ENCODE measurements at regions not wholly inside any gene's neighbourhood (a gene's known extent, or its start where the extent isn't known, plus 50 kb on each side); places are given as distances from the start of the nearest gene placed in this dataset.

DNA sequence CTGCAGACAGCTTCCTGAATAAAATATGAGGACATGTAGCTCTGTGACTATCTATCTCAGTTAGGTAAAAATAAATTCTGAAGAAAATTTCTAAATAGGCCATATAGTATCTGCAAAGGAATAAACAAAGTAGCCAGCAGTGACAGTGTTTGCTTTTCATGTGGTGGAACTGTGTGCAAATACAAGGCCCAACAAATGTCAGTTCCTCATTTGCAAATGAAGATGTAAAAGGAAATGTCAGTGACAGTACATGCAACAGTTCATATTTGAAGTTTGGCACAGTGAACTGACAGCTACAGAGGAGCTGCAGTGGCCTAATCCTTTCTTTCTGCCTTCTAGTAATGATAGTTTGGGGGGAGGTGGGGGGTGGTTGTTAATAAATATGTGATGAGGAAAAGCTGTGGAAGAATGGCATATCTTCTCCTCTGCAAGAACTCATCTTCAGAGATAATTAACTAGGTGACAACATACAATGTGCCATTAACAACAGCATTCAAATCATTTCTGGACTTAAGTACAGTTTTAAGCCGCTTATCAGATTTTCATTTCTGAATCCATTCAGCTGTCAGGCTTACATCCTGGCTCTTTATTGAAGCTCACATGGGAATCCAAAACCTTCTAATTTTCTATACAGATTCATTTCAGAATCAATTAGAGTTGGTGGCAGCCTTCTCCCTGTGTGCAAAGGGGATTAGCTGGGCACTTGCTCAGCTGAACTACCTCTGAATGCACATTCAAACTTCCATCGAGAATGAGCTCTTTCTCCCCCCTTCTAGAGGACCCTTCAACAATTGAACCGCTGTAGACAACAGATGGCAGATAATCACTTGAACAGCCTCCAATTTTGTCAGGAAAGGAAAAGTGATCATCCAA is 1059.0 kb upstream of the EPHA7 start:
- Mint-ChIP-seq H3K4me1 (ENCODE audit: low read depth) (no peaks in the 10 kb centered on the region), H3K27me3 (ENCODE audit: low read depth) (no peaks in the 10 kb centered on the region), H3K27ac (no peak overlapping the region), H3K9me3 (peaks cover 8 to 11% of the 10 kb centered on the region in 2 donors), H3K4me3 (no peak overlapping the region), H3K36me3 (ENCODE audit: insufficient read depth in 2 of 2) (no peaks in the 10 kb centered on the region)
- DNase-seq (no peak), ATAC-seq (replicated peaks in 1 of 2) (no peak)

DNA sequence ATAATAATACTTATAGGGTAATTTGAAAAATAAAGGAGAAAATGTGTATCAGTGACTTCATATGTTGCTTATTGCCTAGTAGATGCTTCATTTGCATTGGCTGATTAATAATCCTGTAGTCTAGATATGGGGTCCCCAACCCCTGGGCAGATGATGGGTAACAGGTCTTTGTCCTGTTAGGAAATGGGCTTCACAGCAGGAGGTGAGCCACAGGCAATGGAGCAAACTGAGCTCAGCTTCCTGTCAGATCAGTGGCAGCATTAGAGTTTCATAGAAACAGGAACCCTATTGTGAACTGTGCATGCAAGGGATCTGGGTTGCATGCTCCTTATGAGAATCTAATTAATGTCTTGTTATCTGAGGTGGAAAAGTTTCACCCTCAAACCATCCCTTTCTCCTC is 1049.5 kb upstream of the EPHA7 start:
- no peak overlapping the region for H3K27ac Mint-ChIP-seq
- no peaks in the 10 kb centered on the region for H3K4me1 Mint-ChIP-seq (ENCODE audit: low read depth)
- no peaks in the 10 kb centered on the region for H3K36me3 Mint-ChIP-seq (ENCODE audit: insufficient read depth in 2 of 2)
- no peak overlapping the region for H3K4me3 Mint-ChIP-seq
- H3K27me3 Mint-ChIP-seq (ENCODE audit: low read depth) = no peaks in the 10 kb centered on the region
- no peak for ATAC-seq (replicated peaks in 1 of 2)
- no peak for DNase-seq
- peaks cover 4% of the 10 kb centered on the region in 2 donors for H3K9me3 Mint-ChIP-seq

GRCh38 chr6:94464018-94464510 is 1044.7 kb upstream of the EPHA7 start:
- Mint-ChIP-seq H3K36me3 (ENCODE audit: insufficient read depth in 2 of 2) (no peaks in the 10 kb centered on the region), H3K27me3 (ENCODE audit: low read depth) (no peaks in the 10 kb centered on the region), H3K4me3 (no peak overlapping the region), H3K27ac (no peak overlapping the region), H3K9me3 (peaks cover 6 to 7% of the 10 kb centered on the region in 2 donors), H3K4me1 (ENCODE audit: low read depth) (no peaks in the 10 kb centered on the region)
- DNase-seq (no peak), ATAC-seq (replicated peaks in 1 of 2) (no peak)

DNA sequence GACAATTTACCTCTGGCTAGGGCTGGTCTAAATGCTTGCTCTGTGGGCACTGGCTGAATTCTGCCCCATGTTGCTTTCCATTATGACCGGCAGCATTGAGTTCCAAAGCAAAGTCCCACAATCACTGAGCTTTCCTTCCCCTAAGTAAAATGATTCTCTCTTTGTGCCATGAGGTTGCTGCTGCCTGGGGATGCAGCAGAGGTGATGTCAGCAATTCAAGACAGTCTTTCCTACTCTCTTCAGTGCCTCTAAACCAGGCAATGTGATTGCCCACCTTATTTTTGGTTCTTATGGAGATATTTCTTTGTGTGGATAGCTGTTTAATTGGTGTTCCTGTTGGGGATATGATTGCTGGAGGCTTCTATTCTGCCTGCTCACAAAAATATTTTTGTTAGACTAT is 1043.9 kb upstream of the EPHA7 start:
- Mint-ChIP-seq H3K4me3 (no peak overlapping the region), H3K4me1 (ENCODE audit: low read depth) (no peaks in the 10 kb centered on the region), H3K36me3 (ENCODE audit: insufficient read depth in 2 of 2) (no peaks in the 10 kb centered on the region), H3K9me3 (peaks cover 6 to 7% of the 10 kb centered on the region in 2 donors), H3K27ac (no peak overlapping the region), H3K27me3 (ENCODE audit: low read depth) (no peaks in the 10 kb centered on the region)
- DNase-seq = no peak
- no peak for ATAC-seq (replicated peaks in 1 of 2)

- H3K27me3 Mint-ChIP-seq (ENCODE audit: low read depth) = no peaks in the 10 kb centered on the region
- peaks cover 6 to 7% of the 10 kb centered on the region in 2 donors for H3K9me3 Mint-ChIP-seq
- no peak overlapping the region for H3K4me3 Mint-ChIP-seq
- H3K4me1 Mint-ChIP-seq (ENCODE audit: low read depth) = no peaks in the 10 kb centered on the region
- no peaks in the 10 kb centered on the region for H3K36me3 Mint-ChIP-seq (ENCODE audit: insufficient read depth in 2 of 2)
- no peak for DNase-seq
- H3K27ac Mint-ChIP-seq = no peak overlapping the region
- no peak for ATAC-seq (replicated peaks in 1 of 2)
Observed at GRCh38 chr6:94462231-94462630, 1042.9 kb upstream of the EPHA7 start.

GRCh38 chr6:94456266-94456665 is 1036.9 kb upstream of the EPHA7 start:
- no peaks in the 10 kb centered on the region for H3K36me3 Mint-ChIP-seq (ENCODE audit: insufficient read depth in 2 of 2)
- H3K9me3 Mint-ChIP-seq = peaks cover 1 to 4% of the 10 kb centered on the region in 2 donors
- H3K4me1 Mint-ChIP-seq (ENCODE audit: low read depth) = no peaks in the 10 kb centered on the region
- no peak overlapping the region for H3K4me3 Mint-ChIP-seq
- no peak overlapping the region for H3K27ac Mint-ChIP-seq
- ATAC-seq (replicated peaks in 1 of 2) = no peak
- DNase-seq = no peak
- H3K27me3 Mint-ChIP-seq (ENCODE audit: low read depth) = no peaks in the 10 kb centered on the region

- H3K36me3 Mint-ChIP-seq (ENCODE audit: insufficient read depth in 2 of 2) = no peaks in the 10 kb centered on the region
- no peak overlapping the region for H3K27ac Mint-ChIP-seq
- no peak for ATAC-seq (replicated peaks in 1 of 2)
- no peaks in the 10 kb centered on the region for H3K4me1 Mint-ChIP-seq (ENCODE audit: low read depth)
- no peak overlapping the region for H3K4me3 Mint-ChIP-seq
- no peak for DNase-seq
- no peaks in the 10 kb centered on the region for H3K27me3 Mint-ChIP-seq (ENCODE audit: low read depth)
- H3K9me3 Mint-ChIP-seq = peaks cover 1 to 4% of the 10 kb centered on the region in 2 donors
Observed at GRCh38 chr6:94454231-94454630, 1034.9 kb upstream of the EPHA7 start.

DNA sequence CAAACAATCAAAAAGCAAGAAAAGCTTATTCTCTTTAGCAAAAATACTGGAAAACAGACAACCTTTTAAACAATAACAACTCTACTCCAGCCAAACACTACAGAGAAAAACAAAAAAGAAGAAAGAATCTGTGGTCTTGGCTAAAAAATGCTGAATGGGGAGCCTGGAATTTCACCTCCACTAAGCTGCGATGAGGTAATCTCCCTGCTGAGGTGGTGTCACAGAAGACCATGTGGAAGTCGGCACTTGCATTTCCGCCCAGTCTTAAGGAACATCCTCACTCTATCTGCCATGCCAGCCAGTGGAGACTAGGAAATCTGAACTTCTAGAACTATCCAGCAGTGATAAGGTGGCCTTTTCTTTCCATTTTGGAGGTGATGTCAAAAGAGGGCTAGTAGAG is 1026.8 kb upstream of the EPHA7 start:
- H3K9me3 Mint-ChIP-seq = peaks cover 3 to 8% of the 10 kb centered on the region in 2 donors
- no peaks in the 10 kb centered on the region for H3K36me3 Mint-ChIP-seq (ENCODE audit: insufficient read depth in 2 of 2)
- DNase-seq = no peak
- ATAC-seq (replicated peaks in 1 of 2) = no peak
- no peak overlapping the region for H3K27ac Mint-ChIP-seq
- no peaks in the 10 kb centered on the region for H3K4me1 Mint-ChIP-seq (ENCODE audit: low read depth)
- H3K27me3 Mint-ChIP-seq (ENCODE audit: low read depth) = no peaks in the 10 kb centered on the region
- no peak overlapping the region for H3K4me3 Mint-ChIP-seq

DNA sequence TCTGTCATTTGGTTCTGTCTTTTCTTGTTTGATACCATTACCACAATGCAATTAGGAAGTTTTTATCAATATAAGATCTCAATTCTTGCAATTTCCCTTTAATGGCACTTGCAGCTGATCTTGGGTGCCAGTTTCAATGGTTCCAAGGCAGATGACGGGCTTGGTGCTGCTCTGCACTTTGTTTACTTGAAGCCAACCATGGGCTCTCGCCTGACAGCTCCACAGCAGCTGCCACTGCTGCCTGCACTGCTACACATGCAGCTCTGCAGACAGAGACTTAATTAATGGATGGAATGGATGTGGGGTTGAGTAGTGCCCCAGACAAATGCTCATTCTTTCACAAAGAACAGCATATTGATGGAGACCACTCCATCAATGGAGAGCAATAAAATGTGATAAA is 1024.3 kb upstream of the EPHA7 start:
- peaks cover 2 to 6% of the 10 kb centered on the region in 2 donors for H3K9me3 Mint-ChIP-seq
- no peaks in the 10 kb centered on the region for H3K36me3 Mint-ChIP-seq (ENCODE audit: insufficient read depth in 2 of 2)
- DNase-seq (no peak), ATAC-seq (replicated peaks in 1 of 2) (no peak)
- H3K27ac Mint-ChIP-seq = no peak overlapping the region
- H3K4me1 Mint-ChIP-seq (ENCODE audit: low read depth) = no peaks in the 10 kb centered on the region
- H3K4me3 Mint-ChIP-seq = no peak overlapping the region
- H3K27me3 Mint-ChIP-seq (ENCODE audit: low read depth) = no peaks in the 10 kb centered on the region

- DNase-seq = no peak
- no peak overlapping the region for H3K27ac Mint-ChIP-seq
- no peaks in the 10 kb centered on the region for H3K27me3 Mint-ChIP-seq (ENCODE audit: low read depth)
- no peaks in the 10 kb centered on the region for H3K4me1 Mint-ChIP-seq (ENCODE audit: low read depth)
- no peak for ATAC-seq (replicated peaks in 1 of 2)
- peaks cover 0 to 3% of the 10 kb centered on the region in 2 donors for H3K36me3 Mint-ChIP-seq (ENCODE audit: insufficient read depth in 2 of 2)
- no peak overlapping the region for H3K4me3 Mint-ChIP-seq
- H3K9me3 Mint-ChIP-seq = peaks cover 7 to 15% of the 10 kb centered on the region in 2 donors
Observed at GRCh38 chr6:94424692-94425091, 1005.3 kb upstream of the EPHA7 start.

GRCh38 chr6:94417363-94417762 is 998.0 kb upstream of the EPHA7 start:
- Mint-ChIP-seq H3K27me3 (ENCODE audit: low read depth) (no peaks in the 10 kb centered on the region), H3K36me3 (ENCODE audit: insufficient read depth in 2 of 2) (no peaks in the 10 kb centered on the region), H3K4me1 (ENCODE audit: low read depth) (no peaks in the 10 kb centered on the region), H3K27ac (no peak overlapping the region), H3K4me3 (no peak overlapping the region), H3K9me3 (peaks cover 2 to 6% of the 10 kb centered on the region in 2 donors)
- DNase-seq = no peak
- no peak for ATAC-seq (replicated peaks in 1 of 2)

DNA sequence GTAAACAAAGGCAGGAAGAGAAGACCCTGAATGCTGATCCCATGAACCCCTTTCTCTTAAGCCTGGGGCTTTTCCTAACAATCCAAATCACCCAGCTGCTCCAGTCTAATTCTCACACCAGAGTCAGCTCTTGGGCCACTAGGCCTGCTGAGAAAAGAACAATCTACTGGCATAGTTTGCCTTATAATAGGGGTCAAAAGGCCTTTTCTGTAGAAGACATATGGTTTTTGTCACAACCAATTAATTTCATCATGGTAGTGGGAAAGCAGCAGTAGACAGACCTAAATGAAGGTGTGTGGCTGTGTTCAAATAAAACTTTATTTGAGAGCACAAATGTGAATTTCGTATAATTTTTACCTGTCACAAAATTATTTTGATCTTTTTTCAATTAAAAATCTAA is 994.7 kb upstream of the EPHA7 start:
- Mint-ChIP-seq H3K36me3 (ENCODE audit: insufficient read depth in 2 of 2) (no peaks in the 10 kb centered on the region), H3K27ac (no peak overlapping the region), H3K27me3 (ENCODE audit: low read depth) (no peaks in the 10 kb centered on the region), H3K4me1 (ENCODE audit: low read depth) (no peaks in the 10 kb centered on the region), H3K4me3 (no peak overlapping the region), H3K9me3 (peaks cover 0 to 9% of the 10 kb centered on the region in 2 donors)
- DNase-seq (no peak), ATAC-seq (replicated peaks in 1 of 2) (no peak)

DNA sequence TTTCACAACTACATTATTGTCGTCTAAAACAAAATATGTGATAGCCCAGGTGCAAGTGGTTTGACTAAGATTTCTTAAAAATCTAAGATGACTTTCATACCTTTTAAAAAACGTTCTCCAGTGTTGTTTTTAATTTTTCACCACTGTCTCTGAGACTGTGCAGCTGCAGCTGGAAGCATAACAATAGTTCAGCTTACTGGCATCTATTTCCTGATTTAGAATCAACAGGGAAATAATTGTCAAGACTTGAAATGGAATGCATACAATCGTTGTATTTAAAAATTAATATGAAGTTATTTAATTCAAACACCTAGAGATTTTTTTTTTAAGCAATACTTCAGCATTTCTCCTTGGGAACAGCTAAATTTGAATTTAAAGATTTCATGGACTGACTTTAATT is 982.0 kb upstream of the EPHA7 start:
- no peak for DNase-seq
- H3K4me1 Mint-ChIP-seq (ENCODE audit: low read depth) = no peaks in the 10 kb centered on the region
- peaks cover 1 to 6% of the 10 kb centered on the region in 2 donors for H3K9me3 Mint-ChIP-seq
- H3K4me3 Mint-ChIP-seq = no peak overlapping the region
- H3K36me3 Mint-ChIP-seq (ENCODE audit: insufficient read depth in 2 of 2) = no peaks in the 10 kb centered on the region
- H3K27me3 Mint-ChIP-seq (ENCODE audit: low read depth) = no peaks in the 10 kb centered on the region
- H3K27ac Mint-ChIP-seq = no peak overlapping the region
- no peak for ATAC-seq (replicated peaks in 1 of 2)

GRCh38 chr6:94394822-94395221 is 975.5 kb upstream of the EPHA7 start:
- H3K9me3 Mint-ChIP-seq = peaks cover 1 to 2% of the 10 kb centered on the region in 2 donors
- no peaks in the 10 kb centered on the region for H3K27me3 Mint-ChIP-seq (ENCODE audit: low read depth)
- no peaks in the 10 kb centered on the region for H3K4me1 Mint-ChIP-seq (ENCODE audit: low read depth)
- ATAC-seq (replicated peaks in 1 of 2) = no peak
- H3K27ac Mint-ChIP-seq = no peak overlapping the region
- no peak overlapping the region for H3K4me3 Mint-ChIP-seq
- no peaks in the 10 kb centered on the region for H3K36me3 Mint-ChIP-seq (ENCODE audit: insufficient read depth in 2 of 2)
- DNase-seq = no peak

All from activated T-cell treated with anti-CD3 and anti-CD28 coated beads, Interleukin-2, amount 50 U/mL, for 72 hours (primary cell).